ENCODE measurements at regions not wholly inside any gene's neighbourhood (a gene's known extent, or its start where the extent isn't known, plus 50 kb on each side); places are given as distances from the start of the nearest gene placed in this dataset.

- no peaks in the 10 kb centered on the region for H3K4me1 ChIP-seq (ENCODE audit: control insufficient read depth in 1 of 2, insufficient read depth in 2 of 2, low read length in 2 of 2)
- Mint-ChIP-seq H3K9me3 (peaks cover 0 to 2% (median 0%) of the 10 kb centered on the region in 7 donors), H3K27ac (no peak overlapping the region), H3K36me3 (no peaks in the 10 kb centered on the region), H3K4me3 (no peak overlapping the region), H3K4me1 (no peaks in the 10 kb centered on the region), H3K27me3 (ENCODE audit: low read depth in 3 of 3) (peaks cover 0 to 1% (median 0%) of the 10 kb centered on the region in 3 donors)
- no peak overlapping the region for H3K27ac ChIP-seq (ENCODE audit: low read depth in 1 of 2, low read length in 2 of 2)
- TF ChIP-seq CTCF (IDR thresholded peaks at IDR 0.05) = no peak
- H3K4me3 ChIP-seq (replicated peaks in 1 of 3; ENCODE audit: low read depth in 2 of 3, low read length in 3 of 3) = no peak overlapping the region
- H3K27me3 ChIP-seq (ENCODE audit: control insufficient read depth in 2 of 2, insufficient read depth in 2 of 2, low read length in 2 of 2) = no peaks in the 10 kb centered on the region
- no peak overlapping the region for H2AFZ ChIP-seq (ENCODE audit: insufficient read depth, low read depth, low read length, poor library complexity, severe bottlenecking)
- H3K79me2 ChIP-seq (ENCODE audit: insufficient read depth, low read length) = no peaks in the 10 kb centered on the region
- intact Hi-C loops (cut with micrococcal nuclease) = loop anchor here in 1 of 2 donors (10.0 kb wide), 1 partner anchor 249 kb away; no protein-coding TSS in a partner anchor
- H3K36me3 ChIP-seq (replicated peaks in 1 of 2; ENCODE audit: control insufficient read depth in 1 of 2, insufficient read depth in 2 of 2, low read length in 2 of 2) = no peaks in the 10 kb centered on the region
- no peak for DNase-seq
- no peak overlapping the region for H3K4me2 ChIP-seq (replicated peaks; ENCODE audit: extremely low read depth, low read length, poor library complexity, severe bottlenecking)
- H3K9me3 ChIP-seq (replicated peaks in 1 of 2; ENCODE audit: control insufficient read depth in 1 of 2, insufficient read depth in 1 of 2, low read length in 2 of 2) = no peaks in the 10 kb centered on the region
- WGBS (ENCODE audit: insufficient coverage) = no CpG with 5 or more reads among the region's 1 CpG
- no peak overlapping the region for H3K9ac ChIP-seq (ENCODE audit: insufficient read depth, low read length, poor library complexity, severe bottlenecking)
- H4K20me1 ChIP-seq (ENCODE audit: insufficient read depth, low read length) = no peaks in the 10 kb centered on the region
Observed at GRCh38 chr2:107775791-107776190, 50.9 kb upstream of the RGPD4 start.

- Histone ChIP-seq H3K4me1 (ENCODE audit: control insufficient read depth in 1 of 2, insufficient read depth in 2 of 2, low read length in 2 of 2) (no peaks in the 10 kb centered on the region), H3K79me2 (ENCODE audit: insufficient read depth, low read length) (no peaks in the 10 kb centered on the region), H2AFZ (ENCODE audit: insufficient read depth, low read depth, low read length, poor library complexity, severe bottlenecking) (no peak overlapping the region), H3K36me3 (replicated peaks in 1 of 2; ENCODE audit: control insufficient read depth in 1 of 2, insufficient read depth in 2 of 2, low read length in 2 of 2) (no peaks in the 10 kb centered on the region), H3K27me3 (ENCODE audit: control insufficient read depth in 2 of 2, insufficient read depth in 2 of 2, low read length in 2 of 2) (no peaks in the 10 kb centered on the region), H3K9me3 (replicated peaks in 1 of 2; ENCODE audit: control insufficient read depth in 1 of 2, insufficient read depth in 1 of 2, low read length in 2 of 2) (no peaks in the 10 kb centered on the region), H4K20me1 (ENCODE audit: insufficient read depth, low read length) (no peaks in the 10 kb centered on the region), H3K4me2 (replicated peaks; ENCODE audit: extremely low read depth, low read length, poor library complexity, severe bottlenecking) (no peak overlapping the region), H3K27ac (ENCODE audit: low read depth in 1 of 2, low read length in 2 of 2) (no peak overlapping the region), H3K9ac (ENCODE audit: insufficient read depth, low read length, poor library complexity, severe bottlenecking) (no peak overlapping the region), H3K4me3 (replicated peaks in 1 of 3; ENCODE audit: low read depth in 2 of 3, low read length in 3 of 3) (no peak overlapping the region)
- Mint-ChIP-seq H3K27ac (no peak overlapping the region), H3K4me1 (no peaks in the 10 kb centered on the region), H3K9me3 (peaks cover 0 to 2% (median 0%) of the 10 kb centered on the region in 7 donors), H3K4me3 (no peak overlapping the region), H3K36me3 (no peaks in the 10 kb centered on the region), H3K27me3 (ENCODE audit: low read depth in 3 of 3) (peaks cover 0 to 1% (median 0%) of the 10 kb centered on the region in 3 donors)
- no peak for DNase-seq
- TF ChIP-seq CTCF (IDR thresholded peaks at IDR 0.05) = no peak
- intact Hi-C loops (cut with micrococcal nuclease) = loop anchor here in 1 of 2 donors (10.0 kb wide), 1 partner anchor 248 kb away; no protein-coding TSS in a partner anchor
- 100% methylated on average over 1 of the region's 2 CpGs for WGBS (ENCODE audit: insufficient coverage)
Observed at GRCh38 chr2:107776362-107776761, 50.3 kb upstream of the RGPD4 start.

Measured in CD14-positive monocyte (primary cell).